ENCODE measurements at regions not wholly inside any gene's neighbourhood (a gene's known extent, or its start where the extent isn't known, plus 50 kb on each side); places are given as distances from the start of the nearest gene placed in this dataset.
"Not testable (repeated sequence)": the region's sequence is repeated elsewhere in the genome, so short reads cannot be mapped to it uniquely, and the experiment has no call there.

DNA sequence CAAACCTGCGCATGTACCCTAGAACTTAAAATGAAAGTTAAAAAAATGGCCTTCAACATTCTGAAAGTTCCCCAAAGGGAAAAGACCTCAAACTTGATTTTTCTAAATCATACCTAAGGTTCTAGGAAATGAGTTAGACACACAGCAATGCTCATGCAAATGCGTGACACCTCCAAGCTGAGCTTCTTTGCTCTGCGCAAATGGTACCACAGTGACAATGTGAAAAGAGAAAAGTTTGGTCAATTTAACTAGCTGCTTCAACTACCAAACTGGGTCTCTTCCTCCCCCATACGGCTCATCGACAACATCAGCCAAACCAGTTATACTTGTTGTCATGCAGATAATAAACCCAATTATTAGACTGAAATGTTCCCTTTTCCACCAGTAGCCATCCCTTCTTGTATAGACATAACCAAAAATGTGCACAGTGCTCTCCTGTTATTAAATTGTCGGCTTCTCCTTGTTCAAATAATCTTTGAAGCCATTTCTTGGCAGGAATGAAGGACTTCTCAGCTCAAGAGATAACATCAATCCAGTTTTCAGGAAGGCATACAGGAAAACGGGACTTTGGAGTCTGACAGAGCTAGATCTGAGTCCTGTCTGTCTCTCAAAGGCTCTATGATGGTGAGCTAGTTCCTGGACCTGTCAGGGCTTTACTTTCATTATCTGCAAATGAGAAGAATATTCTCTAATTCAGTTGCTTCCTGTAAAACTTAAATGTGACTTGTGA, 185.6 kb upstream of the NR3C1 start:
- DNase-seq (ENCODE audit: low read depth, low spot score): no peak
- no peak for ATAC-seq
- TF ChIP-seq POLR2AphosphoS5 (IDR thresholded peaks at IDR 0.05; ENCODE audit: low read depth, low read length) (no peak), SIN3A (IDR thresholded peaks at IDR 0.05; ENCODE audit: borderline replicate concordance, insufficient read depth, low read depth, low read length) (no peak), TCF7L2 (IDR thresholded peaks at IDR 0.05; ENCODE audit: low read depth, low read length) (no peak)
- TF ChIP-seq, protein P1, sequence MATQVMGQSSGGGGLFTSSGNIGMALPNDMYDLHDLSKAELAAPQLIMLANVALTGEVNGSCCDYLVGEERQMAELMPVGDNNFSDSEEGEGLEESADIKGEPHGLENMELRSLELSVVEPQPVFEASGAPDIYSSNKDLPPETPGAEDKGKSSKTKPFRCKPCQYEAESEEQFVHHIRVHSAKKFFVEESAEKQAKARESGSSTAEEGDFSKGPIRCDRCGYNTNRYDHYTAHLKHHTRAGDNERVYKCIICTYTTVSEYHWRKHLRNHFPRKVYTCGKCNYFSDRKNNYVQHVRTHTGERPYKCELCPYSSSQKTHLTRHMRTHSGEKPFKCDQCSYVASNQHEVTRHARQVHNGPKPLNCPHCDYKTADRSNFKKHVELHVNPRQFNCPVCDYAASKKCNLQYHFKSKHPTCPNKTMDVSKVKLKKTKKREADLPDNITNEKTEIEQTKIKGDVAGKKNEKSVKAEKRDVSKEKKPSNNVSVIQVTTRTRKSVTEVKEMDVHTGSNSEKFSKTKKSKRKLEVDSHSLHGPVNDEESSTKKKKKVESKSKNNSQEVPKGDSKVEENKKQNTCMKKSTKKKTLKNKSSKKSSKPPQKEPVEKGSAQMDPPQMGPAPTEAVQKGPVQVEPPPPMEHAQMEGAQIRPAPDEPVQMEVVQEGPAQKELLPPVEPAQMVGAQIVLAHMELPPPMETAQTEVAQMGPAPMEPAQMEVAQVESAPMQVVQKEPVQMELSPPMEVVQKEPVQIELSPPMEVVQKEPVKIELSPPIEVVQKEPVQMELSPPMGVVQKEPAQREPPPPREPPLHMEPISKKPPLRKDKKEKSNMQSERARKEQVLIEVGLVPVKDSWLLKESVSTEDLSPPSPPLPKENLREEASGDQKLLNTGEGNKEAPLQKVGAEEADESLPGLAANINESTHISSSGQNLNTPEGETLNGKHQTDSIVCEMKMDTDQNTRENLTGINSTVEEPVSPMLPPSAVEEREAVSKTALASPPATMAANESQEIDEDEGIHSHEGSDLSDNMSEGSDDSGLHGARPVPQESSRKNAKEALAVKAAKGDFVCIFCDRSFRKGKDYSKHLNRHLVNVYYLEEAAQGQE (IDR thresholded peaks at IDR 0.05; ENCODE audit: insufficient read depth in 1 of 2, low read depth in 2 of 2, low read length in 1 of 2): no peak
- TF ChIP-seq, protein P2, sequence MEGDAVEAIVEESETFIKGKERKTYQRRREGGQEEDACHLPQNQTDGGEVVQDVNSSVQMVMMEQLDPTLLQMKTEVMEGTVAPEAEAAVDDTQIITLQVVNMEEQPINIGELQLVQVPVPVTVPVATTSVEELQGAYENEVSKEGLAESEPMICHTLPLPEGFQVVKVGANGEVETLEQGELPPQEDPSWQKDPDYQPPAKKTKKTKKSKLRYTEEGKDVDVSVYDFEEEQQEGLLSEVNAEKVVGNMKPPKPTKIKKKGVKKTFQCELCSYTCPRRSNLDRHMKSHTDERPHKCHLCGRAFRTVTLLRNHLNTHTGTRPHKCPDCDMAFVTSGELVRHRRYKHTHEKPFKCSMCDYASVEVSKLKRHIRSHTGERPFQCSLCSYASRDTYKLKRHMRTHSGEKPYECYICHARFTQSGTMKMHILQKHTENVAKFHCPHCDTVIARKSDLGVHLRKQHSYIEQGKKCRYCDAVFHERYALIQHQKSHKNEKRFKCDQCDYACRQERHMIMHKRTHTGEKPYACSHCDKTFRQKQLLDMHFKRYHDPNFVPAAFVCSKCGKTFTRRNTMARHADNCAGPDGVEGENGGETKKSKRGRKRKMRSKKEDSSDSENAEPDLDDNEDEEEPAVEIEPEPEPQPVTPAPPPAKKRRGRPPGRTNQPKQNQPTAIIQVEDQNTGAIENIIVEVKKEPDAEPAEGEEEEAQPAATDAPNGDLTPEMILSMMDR (IDR thresholded peaks at IDR 0.05): no peak
- POLR2A ChIA-PET: no interaction called here
- in situ Hi-C loops (cut with HindIII; ENCODE audit: low pct_unique_long_range_greater_than_20kb, low sequenced_read_pairs): no loop called here
- H3K4me3 ChIP-seq (ENCODE audit: low read depth in 2 of 2, low read length in 2 of 2): no peak overlapping the region
- CTCF ChIA-PET: no interaction called here
- intact Hi-C loops (cut with micrococcal nuclease; ENCODE audit: unreplicated experiment): no loop called here
- H3K9me3 ChIP-seq (ENCODE audit: control insufficient read depth, insufficient read depth, low read depth, low read length): no peaks in the 10 kb centered on the region
- no TSS peak for BruUV-seq (replicated peaks)
- no peaks in the 10 kb centered on the region for H3K27me3 ChIP-seq (ENCODE audit: control insufficient read depth, insufficient read depth, low read length)
- H3K36me3 ChIP-seq (ENCODE audit: control insufficient read depth, insufficient read depth, low read length): no peaks in the 10 kb centered on the region
- no peaks in the 10 kb centered on the region for H3K4me1 ChIP-seq (ENCODE audit: control insufficient read depth, insufficient read depth, low read length)
- no peak overlapping the region for H3K27ac ChIP-seq (ENCODE audit: low read length)

DNA sequence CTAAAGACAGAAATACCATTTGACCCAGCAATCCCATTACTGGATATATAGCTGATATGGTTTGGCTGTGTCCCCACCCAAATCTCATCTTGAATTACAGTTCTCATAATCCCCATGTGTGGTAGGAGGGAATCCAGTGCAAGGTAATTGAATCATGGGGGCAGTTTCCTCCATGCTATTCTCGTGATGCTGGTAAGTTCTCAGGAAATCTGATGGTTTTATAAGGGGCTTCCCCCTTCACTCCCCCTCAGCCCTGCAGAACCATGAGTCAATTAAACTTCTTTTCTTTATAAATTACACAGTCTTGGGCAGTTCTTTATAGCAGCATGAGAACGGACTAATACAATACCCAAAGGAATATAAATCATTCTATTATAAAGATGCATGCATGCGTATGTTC, 184.6 kb upstream of the NR3C1 start:
- intact Hi-C loops (cut with micrococcal nuclease; ENCODE audit: unreplicated experiment); H3K4me1 ChIP-seq (ENCODE audit: control insufficient read depth, insufficient read depth, low read length); H3K4me3 ChIP-seq (ENCODE audit: low read depth in 2 of 2, low read length in 2 of 2); DNase-seq (ENCODE audit: low read depth, low spot score); BruUV-seq (replicated peaks); H3K9me3 ChIP-seq (ENCODE audit: control insufficient read depth, insufficient read depth, low read depth, low read length); H3K36me3 ChIP-seq (ENCODE audit: control insufficient read depth, insufficient read depth, low read length); CTCF ChIA-PET; POLR2A ChIA-PET; ATAC-seq; H3K27ac ChIP-seq (ENCODE audit: low read length); H3K27me3 ChIP-seq (ENCODE audit: control insufficient read depth, insufficient read depth, low read length); in situ Hi-C loops (cut with HindIII; ENCODE audit: low pct_unique_long_range_greater_than_20kb, low sequenced_read_pairs): not testable (repeated sequence)

DNA sequence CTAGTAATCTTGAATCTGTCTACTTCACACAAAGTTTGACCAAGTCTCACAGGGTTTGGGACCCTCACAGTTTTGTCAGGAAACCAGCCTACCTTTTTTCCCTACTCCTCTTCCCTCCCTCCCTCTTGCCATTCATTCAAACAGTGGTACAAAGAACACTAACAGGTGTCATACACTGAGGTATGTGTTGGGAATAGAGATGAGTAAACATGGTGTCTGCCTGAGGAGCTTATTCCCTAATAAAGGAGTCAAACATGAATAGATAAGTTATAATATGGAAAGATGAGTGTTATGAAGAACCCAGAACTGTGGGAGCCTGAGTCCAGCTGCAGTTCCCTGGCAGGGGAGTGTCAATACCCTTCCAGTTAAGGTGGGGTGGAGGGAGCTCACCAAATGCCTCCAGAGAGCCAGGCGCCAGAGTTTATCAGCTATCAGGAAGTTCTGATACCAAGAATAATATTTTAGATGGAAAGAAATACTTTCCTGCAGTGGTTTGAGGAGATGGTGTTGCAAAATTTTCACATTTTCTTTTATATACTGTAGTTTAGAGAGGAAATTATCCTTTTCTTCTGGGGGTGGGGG, 183.4 kb upstream of the NR3C1 start:
- H3K36me3 ChIP-seq (ENCODE audit: control insufficient read depth, insufficient read depth, low read length): no peaks in the 10 kb centered on the region
- ChIA-PET CTCF (no interaction called here), POLR2A (no interaction called here)
- DNase-seq (ENCODE audit: low read depth, low spot score) (no peak), ATAC-seq (no peak)
- BruUV-seq (replicated peaks): no TSS peak
- in situ Hi-C loops (cut with HindIII; ENCODE audit: low pct_unique_long_range_greater_than_20kb, low sequenced_read_pairs): no loop called here
- H3K4me1 ChIP-seq (ENCODE audit: control insufficient read depth, insufficient read depth, low read length): no peaks in the 10 kb centered on the region
- no peak overlapping the region for H3K4me3 ChIP-seq (ENCODE audit: low read depth in 2 of 2, low read length in 2 of 2)
- no peak overlapping the region for H3K27ac ChIP-seq (ENCODE audit: low read length)
- TF ChIP-seq, protein P1 (IDR thresholded peaks at IDR 0.05; ENCODE audit: insufficient read depth in 1 of 2, low read depth in 2 of 2, low read length in 1 of 2): no peak
- TF ChIP-seq SIN3A (IDR thresholded peaks at IDR 0.05; ENCODE audit: borderline replicate concordance, insufficient read depth, low read depth, low read length) (no peak), TCF7L2 (IDR thresholded peaks at IDR 0.05; ENCODE audit: low read depth, low read length) (no peak), POLR2AphosphoS5 (IDR thresholded peaks at IDR 0.05; ENCODE audit: low read depth, low read length) (no peak)
- TF ChIP-seq, protein P2 (IDR thresholded peaks at IDR 0.05): no peak
- no peaks in the 10 kb centered on the region for H3K9me3 ChIP-seq (ENCODE audit: control insufficient read depth, insufficient read depth, low read depth, low read length)
- no peaks in the 10 kb centered on the region for H3K27me3 ChIP-seq (ENCODE audit: control insufficient read depth, insufficient read depth, low read length)
- intact Hi-C loops (cut with micrococcal nuclease; ENCODE audit: unreplicated experiment): no loop called here
